Endothelial cell of umbilical vein (primary cell): ENCODE measurements at regions not wholly inside any gene's neighbourhood (a gene's known extent, or its start where the extent isn't known, plus 50 kb on each side); places are given as distances from the start of the nearest gene placed in this dataset.

Experiments
- BruUV-seq: library from RNA; stranded (reverse); fragments of 400-500 nt; replicated peaks from 2 replicates; lab custom pipeline; 2021; lab: Mats Ljungman, UMichigan
- CTCF ChIA-PET: fragments of 300-600, 350-600 bp; sonication (Branson Sonifier 250); formaldehyde crosslinking; loops from one replicate; lab custom pipeline; 2021; ENCODE audit warnings: antibody characterized with exemption, inconsistent platforms; lab: Charles Lee
- POLR2A ChIA-PET: fragments of 300-600, 350-600 bp; sonication (Branson Sonifier 250); formaldehyde crosslinking; loops from one replicate; lab custom pipeline; 2021; ENCODE audit warnings: antibody characterized with exemption, inconsistent platforms; lab: Charles Lee
- DNase-seq: peaks from one replicate; pipeline ENCODE4 v3.0.0-alpha.2; 2011; ENCODE audit warnings: low read depth, low spot score
- FAIRE-seq: peaks from 2 replicates; lab custom pipeline; 2011; peaks lifted over from hg19 to GRCh38; lab: Jason Lieb, UNC
- H2AFZ ChIP-seq: 2 replicates; pipeline ENCODE4 v1.6.0; 2012; ENCODE audit warnings: low read depth, low read length, control low read depth, inconsistent platforms
- H3K27ac ChIP-seq: 2 replicates; pipeline ENCODE4 v1.5.1; 2011; ENCODE audit warnings: low read depth, mild to moderate bottlenecking, control low read depth, low read length, moderate library complexity; ENCODE audit not compliant: insufficient read depth
- H3K27me3 ChIP-seq, 2 experiments: 2 replicates each; pipeline versions ENCODE4 v1.6.0 to v1.6.1; 2011; ENCODE audit warnings: low read length in 2 of 2, mixed read lengths in 1 of 2; ENCODE audit not compliant: control insufficient read depth in 2 of 2, insufficient read depth in 2 of 2
- H3K36me3 ChIP-seq, 2 experiments: 2 replicates in 1 of 2; 3 replicates in 1 of 2; pipeline ENCODE4 v1.5.1; 2011; ENCODE audit warnings: low read length in 2 of 2, mild to moderate bottlenecking in 1 of 2, moderate library complexity in 1 of 2; ENCODE audit not compliant: control insufficient read depth in 2 of 2, insufficient read depth in 2 of 2; ENCODE audit errors: extremely low read depth in 1 of 2
- H3K4me1 ChIP-seq: 3 replicates; pipeline ENCODE4 v1.5.1; 2011; ENCODE audit warnings: mild to moderate bottlenecking, low read length; ENCODE audit not compliant: control insufficient read depth, insufficient read depth; ENCODE audit errors: extremely low read depth
- H3K4me2 ChIP-seq: 2 replicates; pipeline ENCODE4 v1.6.1; 2011; ENCODE audit warnings: low read length, control low read depth, mixed read lengths; ENCODE audit not compliant: insufficient read depth
- H3K4me3 ChIP-seq, 3 experiments: fragments of 200-600 bp in 1 of 3; sonication (generic), shearing (Covaris generic) in 1 of 3; replicated peaks in 1 of 3; 2 replicates each; pipeline ENCODE4 v1.5.1; 2011 to 2016; ENCODE audit warnings: control low read depth in 3 of 3, low read length in 3 of 3, mild to moderate bottlenecking in 2 of 3, inconsistent platforms in 1 of 3, low read depth in 1 of 3, moderate library complexity in 1 of 3; ENCODE audit not compliant: insufficient read depth in 1 of 3
- H3K79me2 ChIP-seq: 2 replicates; pipeline ENCODE4 v1.6.0; 2012; ENCODE audit warnings: low read length, inconsistent platforms; ENCODE audit not compliant: control insufficient read depth, insufficient read depth
- H3K9ac ChIP-seq: replicated peaks from 2 replicates; pipeline ENCODE3; 2011; ENCODE audit warnings: low read length, control low read depth; ENCODE audit not compliant: insufficient read depth; ENCODE audit errors: extremely low read depth
- H3K9me1 ChIP-seq: replicated peaks from 3 replicates; pipeline ENCODE4 v1.6.0; 2011; ENCODE audit warnings: mild to moderate bottlenecking, low read length; ENCODE audit not compliant: control insufficient read depth, insufficient read depth; ENCODE audit errors: extremely low read depth
- H3K9me3 ChIP-seq: replicated peaks from 2 replicates; pipeline ENCODE4 v1.5.1; 2012; ENCODE audit warnings: low read length, inconsistent platforms; ENCODE audit not compliant: control insufficient read depth, insufficient read depth
- H4K20me1 ChIP-seq: replicated peaks from 2 replicates; pipeline ENCODE3; 2011; ENCODE audit warnings: mild to moderate bottlenecking, low read length; ENCODE audit not compliant: control insufficient read depth, insufficient read depth; ENCODE audit errors: extremely low read depth
- EZH2 ChIP-seq: IDR thresholded peaks from 2 replicates; pipeline ENCODE4 v1.6.1; 2012; ENCODE audit warnings: borderline replicate concordance, low read depth, mild to moderate bottlenecking, moderate library complexity, low read length, inconsistent platforms; ENCODE audit not compliant: severe bottlenecking
- FOS ChIP-seq: IDR thresholded peaks from 2 replicates; pipeline ENCODE4 v1.6.1; 2011; ENCODE audit warnings: mild to moderate bottlenecking, low read length, moderate library complexity, borderline replicate concordance; ENCODE audit not compliant: insufficient read depth
- GATA2 ChIP-seq: IDR thresholded peaks from 2 replicates; pipeline ENCODE4 v1.7.0; 2011; ENCODE audit warnings: low read depth, mild to moderate bottlenecking, moderate library complexity, mixed read lengths, low read length; ENCODE audit not compliant: insufficient read length, insufficient read depth
- JUN ChIP-seq: IDR thresholded peaks from 2 replicates; pipeline ENCODE4 v1.6.1; 2011; ENCODE audit warnings: borderline replicate concordance, low read depth; ENCODE audit not compliant: insufficient read length, insufficient read depth
- MAX ChIP-seq: IDR thresholded peaks from 2 replicates; pipeline ENCODE4 v1.6.1; 2011; ENCODE audit not compliant: insufficient read depth, insufficient read length
- MYC ChIP-seq: IDR thresholded peaks from one replicate; pipeline ENCODE4 v1.6.1; 2011; ENCODE audit warnings: mild to moderate bottlenecking, low read depth, low read length
- POLR2A ChIP-seq: IDR thresholded peaks from 2 replicates; pipeline ENCODE4 v1.6.1; 2012; ENCODE audit warnings: low read depth, mild to moderate bottlenecking, control low read depth, low read length
- POLR2AphosphoS5 ChIP-seq: IDR thresholded peaks from 2 replicates; pipeline ENCODE4 v1.6.1; 2012; ENCODE audit warnings: low read depth, mild to moderate bottlenecking, control low read depth, low read length, moderate library complexity; ENCODE audit not compliant: insufficient read depth
- dilution Hi-C: fragments of 300-500 bp; cut with MboI; formaldehyde crosslinking; loops from one replicate; pipeline ENCODE4 v1.15.0; 2019; ENCODE audit warnings: low sequenced_read_pairs; ENCODE audit not compliant: extremely low pct_ligation_motif_present
- intact Hi-C: fragments of 100-400 bp; cut with micrococcal nuclease; formaldehyde crosslinking; loops from one replicate; pipeline ENCODE4 v1.10.0; 2022
- TF ChIP-seq, protein P1 (sequence below), 2 donors: IDR thresholded peaks; 1 replicate in 1 of 2; 2 replicates in 1 of 2; pipeline ENCODE4 v1.5.1; 2011; ENCODE audit warnings: low read length in 2 of 2, mild to moderate bottlenecking in 2 of 2, moderate library complexity in 2 of 2, control low read depth in 1 of 2, inconsistent platforms in 1 of 2, low read depth in 1 of 2; ENCODE audit not compliant: insufficient read depth in 1 of 2; ENCODE audit errors: extremely low read depth in 1 of 2

DNA sequence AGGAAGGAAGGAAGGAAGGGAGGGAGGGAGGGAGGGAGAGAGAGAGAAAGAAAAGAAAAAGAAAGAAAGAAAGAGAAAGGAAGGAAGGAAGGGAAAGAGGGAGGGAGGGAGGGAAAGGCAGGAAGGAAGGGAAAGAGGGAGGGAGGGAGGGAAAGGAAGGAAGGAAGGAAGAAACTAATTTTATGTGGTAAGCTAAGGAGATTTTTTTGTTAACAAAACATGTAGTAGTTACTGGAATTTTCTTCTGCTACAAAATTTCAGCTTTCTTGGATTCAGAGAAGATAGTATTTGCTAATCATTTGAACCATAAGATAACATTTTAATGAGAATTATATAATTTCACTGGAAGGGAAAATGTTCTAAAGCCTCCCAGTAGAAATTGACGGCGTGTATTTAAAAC is 437.8 kb upstream of the DCN start:
- Histone ChIP-seq H4K20me1 (no peaks in the 10 kb centered on the region), H3K27ac (no peak overlapping the region), H3K27me3 (peaks cover 0 to 1% of the 10 kb centered on the region in 2 experiments), H3K79me2 (no peaks in the 10 kb centered on the region), H3K4me2 (no peak overlapping the region), H3K4me3 (no peak overlapping the region), H3K9me3 (no peaks in the 10 kb centered on the region), H3K9ac (no peak overlapping the region), H2AFZ (no peak overlapping the region), H3K9me1 (no peaks in the 10 kb centered on the region), H3K36me3 (no peaks in the 10 kb centered on the region), H3K4me1 (no peaks in the 10 kb centered on the region)
- no peak for FAIRE-seq
- no peak for TF ChIP-seq GATA2
- no peak for TF ChIP-seq POLR2AphosphoS5
- TF ChIP-seq MYC: no peak
- TF ChIP-seq POLR2A: no peak
- no peak for TF ChIP-seq JUN
- TF ChIP-seq EZH2: no peak
- no peak for TF ChIP-seq MAX
- TF ChIP-seq, protein P1, sequence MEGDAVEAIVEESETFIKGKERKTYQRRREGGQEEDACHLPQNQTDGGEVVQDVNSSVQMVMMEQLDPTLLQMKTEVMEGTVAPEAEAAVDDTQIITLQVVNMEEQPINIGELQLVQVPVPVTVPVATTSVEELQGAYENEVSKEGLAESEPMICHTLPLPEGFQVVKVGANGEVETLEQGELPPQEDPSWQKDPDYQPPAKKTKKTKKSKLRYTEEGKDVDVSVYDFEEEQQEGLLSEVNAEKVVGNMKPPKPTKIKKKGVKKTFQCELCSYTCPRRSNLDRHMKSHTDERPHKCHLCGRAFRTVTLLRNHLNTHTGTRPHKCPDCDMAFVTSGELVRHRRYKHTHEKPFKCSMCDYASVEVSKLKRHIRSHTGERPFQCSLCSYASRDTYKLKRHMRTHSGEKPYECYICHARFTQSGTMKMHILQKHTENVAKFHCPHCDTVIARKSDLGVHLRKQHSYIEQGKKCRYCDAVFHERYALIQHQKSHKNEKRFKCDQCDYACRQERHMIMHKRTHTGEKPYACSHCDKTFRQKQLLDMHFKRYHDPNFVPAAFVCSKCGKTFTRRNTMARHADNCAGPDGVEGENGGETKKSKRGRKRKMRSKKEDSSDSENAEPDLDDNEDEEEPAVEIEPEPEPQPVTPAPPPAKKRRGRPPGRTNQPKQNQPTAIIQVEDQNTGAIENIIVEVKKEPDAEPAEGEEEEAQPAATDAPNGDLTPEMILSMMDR (IDR thresholded peaks at IDR 0.05; ENCODE audit: extremely low read depth in 1 of 2, insufficient read depth in 1 of 2, low read depth in 1 of 2, low read length in 2 of 2): no peak
- no peak for TF ChIP-seq FOS
- intact Hi-C loops: no loop called here
- no peak for DNase-seq
- dilution Hi-C loops: no loop called here
- POLR2A ChIA-PET: no interaction called here
- BruUV-seq: no TSS peak
- CTCF ChIA-PET: no interaction called here
